GM18507 (cell line): ENCODE measurements at regions not wholly inside any gene's neighbourhood (a gene's known extent, or its start where the extent isn't known, plus 50 kb on each side); places are given as distances from the start of the nearest gene placed in this dataset.

ENCODE experiments used
- DNase-seq: peaks from one replicate; pipeline ENCODE4 v3.0.0; 2011; ENCODE audit warnings: low read depth; ENCODE audit not compliant: insufficient read length; ENCODE audit errors: extremely low spot score
- FAIRE-seq: peaks from 2 replicates; lab custom pipeline; 2011; peaks lifted over from hg19 to GRCh38; lab: Jason Lieb, UNC

- DNase-seq (no peak), FAIRE-seq (no peak)
Measured at GRCh38 chr1:5720936-5721335, 271.3 kb downstream of the NPHP4 start.

GRCh38 chr1:5720484-5720883, 271.7 kb downstream of the NPHP4 start:
- FAIRE-seq (no peak), DNase-seq (no peak)

- no peak for FAIRE-seq
- no peak for DNase-seq
Measured at GRCh38 chr1:5720045-5720444, 272.2 kb downstream of the NPHP4 start.

GRCh38 chr1:5718831-5719632, 273.2 kb downstream of the NPHP4 start:
- FAIRE-seq (no peak), DNase-seq (no peak)

GRCh38 chr1:5717031-5717682, 275.1 kb downstream of the NPHP4 start:
- no peak for DNase-seq

GRCh38 chr1:5716126-5716525, 276.1 kb downstream of the NPHP4 start:
- no peak for FAIRE-seq

More at GRCh38 chr1:5717031-5717682, 275.1 kb downstream of the NPHP4 start:
- no peak for FAIRE-seq

GRCh38 chr1:5713101-5714010, 278.9 kb downstream of the NPHP4 start:
- FAIRE-seq (no peak), DNase-seq (no peak)

More at GRCh38 chr1:5716126-5716525, 276.1 kb downstream of the NPHP4 start:
- DNase-seq = no peak

- DNase-seq (no peak), FAIRE-seq (no peak)
Measured at GRCh38 chr1:5711956-5712645, 280.1 kb downstream of the NPHP4 start.

- FAIRE-seq (no peak), DNase-seq (no peak)
Measured at GRCh38 chr1:5711079-5711478, 281.1 kb downstream of the NPHP4 start.

GRCh38 chr1:5709976-5710375, 282.2 kb downstream of the NPHP4 start:
- DNase-seq (no peak), FAIRE-seq (no peak)

- FAIRE-seq (no peak), DNase-seq (no peak)
Measured at GRCh38 chr1:5709461-5709975, 282.7 kb downstream of the NPHP4 start.

- FAIRE-seq (no peak), DNase-seq (no peak)
Measured at GRCh38 chr1:5708346-5709245, 283.6 kb downstream of the NPHP4 start.

- no peak for FAIRE-seq
- DNase-seq = no peak
Measured at GRCh38 chr1:5707566-5708345, 284.5 kb downstream of the NPHP4 start.

- FAIRE-seq = no peak
- DNase-seq = no peak
Measured at GRCh38 chr1:5706239-5706638, 286.0 kb downstream of the NPHP4 start.

GRCh38 chr1:5705751-5706150, 286.5 kb downstream of the NPHP4 start:
- DNase-seq = no peak
- no peak for FAIRE-seq

- FAIRE-seq (no peak), DNase-seq (no peak)
Measured at GRCh38 chr1:5704561-5705514, 287.4 kb downstream of the NPHP4 start.

- no peak for FAIRE-seq
- DNase-seq = no peak
Measured at GRCh38 chr1:5701642-5702041, 290.6 kb downstream of the NPHP4 start.
